ENCODE measurements at regions not wholly inside any gene's neighbourhood (a gene's known extent, or its start where the extent isn't known, plus 50 kb on each side); places are given as distances from the start of the nearest gene placed in this dataset.
"Not testable (repeated sequence)": the region's sequence is repeated elsewhere in the genome, so short reads cannot be mapped to it uniquely, and the experiment has no call there.

- DNase-seq (ENCODE audit: low spot score) = not testable (repeated sequence)
Measured at GRCh38 chr7:41435020-41435419, 267.9 kb downstream of the INHBA start.

DNA sequence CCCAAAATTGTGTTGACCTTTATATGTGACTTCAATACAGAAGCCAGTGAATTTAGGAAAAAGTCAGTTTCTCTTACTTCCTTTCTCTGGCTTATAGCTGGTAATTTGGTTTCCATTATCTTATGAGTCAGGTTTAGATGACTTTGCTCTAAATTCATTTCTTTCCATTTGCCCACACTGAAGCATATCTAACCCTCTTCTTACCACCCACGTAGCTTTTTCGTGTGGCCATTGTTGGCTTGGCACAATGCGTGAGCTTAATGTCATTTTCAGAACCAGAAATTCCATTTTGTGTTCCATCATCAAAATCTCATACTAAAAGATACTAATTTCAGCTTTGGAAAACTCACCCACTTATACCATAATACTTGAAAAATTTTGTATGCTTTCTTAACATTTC lies 271.2 kb downstream of the INHBA start:
- no peak for DNase-seq (ENCODE audit: low spot score)

GRCh38 chr7:41428381-41428780 lies 274.5 kb downstream of the INHBA start:
- DNase-seq (ENCODE audit: low spot score) = no peak

GRCh38 chr7:41425926-41426325 lies 277.0 kb downstream of the INHBA start:
- no peak for DNase-seq (ENCODE audit: low spot score)

DNA sequence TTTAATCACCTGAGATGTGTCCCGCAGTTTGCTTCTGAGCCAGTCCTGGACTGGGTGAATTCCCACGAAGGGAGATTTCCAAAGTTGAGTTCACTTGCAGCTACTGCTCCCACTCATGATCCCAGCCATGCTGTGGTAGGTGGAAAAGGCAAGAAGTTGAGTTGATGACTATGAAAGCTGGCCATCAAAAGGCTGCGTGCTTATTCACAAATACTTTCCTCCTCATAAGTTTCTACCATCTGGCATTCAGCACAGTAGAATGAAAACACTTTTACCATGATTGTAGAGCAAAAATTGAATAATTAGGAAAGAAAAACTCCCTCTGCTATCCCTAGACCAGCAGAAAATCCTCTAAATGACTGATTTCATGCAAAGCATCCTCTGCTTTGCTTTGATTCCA lies 281.8 kb downstream of the INHBA start:
- no peak for DNase-seq (ENCODE audit: low spot score)

DNA sequence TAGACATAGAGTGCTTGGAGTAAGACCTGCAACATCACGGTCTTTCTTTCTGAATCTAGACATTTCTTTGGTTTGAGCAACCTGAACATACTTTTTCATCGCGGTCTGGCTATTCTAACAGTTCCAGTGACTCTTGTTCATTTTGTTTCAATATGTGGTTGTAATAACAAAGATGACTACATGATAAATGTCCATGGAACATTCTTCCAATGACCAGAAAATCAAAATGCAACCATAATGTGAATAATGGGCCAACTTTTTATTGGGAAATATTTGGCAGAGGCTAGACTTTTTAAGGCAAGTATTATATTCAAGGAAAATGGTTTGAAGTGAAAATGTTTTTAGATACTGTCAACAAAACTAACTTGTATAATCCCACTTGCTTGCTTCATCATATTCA lies 282.5 kb downstream of the INHBA start:
- no peak for DNase-seq (ENCODE audit: low spot score)

- DNase-seq (ENCODE audit: low spot score) = no peak
Measured at GRCh38 chr7:41418337-41418736, 284.6 kb downstream of the INHBA start.

DNA sequence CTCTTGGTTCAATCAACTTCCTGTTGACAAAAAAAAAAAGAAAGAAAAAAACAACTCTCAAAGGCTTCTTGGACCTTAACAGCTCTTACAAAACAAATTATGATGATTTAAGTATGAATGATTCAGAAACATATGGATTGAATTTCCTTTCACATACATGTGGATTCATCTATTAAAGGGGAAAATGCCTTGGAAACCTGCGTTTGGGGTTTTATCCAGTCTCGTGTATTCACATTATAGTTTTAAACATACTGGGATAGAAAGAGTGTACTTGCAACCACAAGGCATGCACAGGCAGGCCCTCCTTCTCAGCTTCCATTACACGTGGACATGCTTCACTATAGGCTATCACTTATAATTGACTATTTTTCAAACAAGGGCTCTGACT lies 286.7 kb downstream of the INHBA start:
- no peak for DNase-seq (ENCODE audit: low spot score)

DNA sequence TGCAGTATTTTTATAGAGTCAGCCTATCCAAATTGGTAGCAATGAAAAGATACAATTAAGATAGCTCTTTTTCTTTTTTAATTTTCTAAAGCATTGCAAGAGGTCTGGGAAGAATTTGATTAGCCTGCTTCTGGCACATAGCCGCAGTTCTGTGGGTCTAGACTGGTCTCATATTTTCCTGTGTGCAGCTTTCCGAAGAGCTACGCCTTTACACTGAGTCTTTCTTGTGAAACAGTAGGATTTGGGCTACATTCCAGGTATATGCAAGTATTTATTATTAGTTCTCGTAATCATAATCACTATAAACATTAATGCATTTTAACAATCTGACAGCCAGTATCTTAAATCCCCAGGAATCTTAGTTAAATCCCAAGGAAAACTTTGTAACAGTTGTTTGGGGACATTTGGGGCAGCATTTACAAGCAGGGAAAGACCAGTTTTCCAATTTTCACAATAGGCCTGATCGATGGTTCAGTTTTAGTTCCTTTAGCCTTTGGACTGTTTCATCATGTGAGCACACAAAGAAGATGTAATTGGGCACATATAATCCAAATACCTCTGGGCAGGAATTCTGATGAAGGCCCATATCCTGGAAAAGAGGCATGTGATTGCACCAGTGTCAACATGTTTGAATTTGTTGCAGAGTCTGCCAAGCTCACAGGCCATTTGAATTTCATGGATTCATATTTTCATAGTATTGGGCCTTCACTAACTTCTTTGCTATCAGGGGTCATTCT lies 287.3 kb downstream of the INHBA start:
- no peak for DNase-seq (ENCODE audit: low spot score)

GRCh38 chr7:41415051-41415450 lies 287.8 kb downstream of the INHBA start:
- DNase-seq (ENCODE audit: low spot score) = no peak

DNA sequence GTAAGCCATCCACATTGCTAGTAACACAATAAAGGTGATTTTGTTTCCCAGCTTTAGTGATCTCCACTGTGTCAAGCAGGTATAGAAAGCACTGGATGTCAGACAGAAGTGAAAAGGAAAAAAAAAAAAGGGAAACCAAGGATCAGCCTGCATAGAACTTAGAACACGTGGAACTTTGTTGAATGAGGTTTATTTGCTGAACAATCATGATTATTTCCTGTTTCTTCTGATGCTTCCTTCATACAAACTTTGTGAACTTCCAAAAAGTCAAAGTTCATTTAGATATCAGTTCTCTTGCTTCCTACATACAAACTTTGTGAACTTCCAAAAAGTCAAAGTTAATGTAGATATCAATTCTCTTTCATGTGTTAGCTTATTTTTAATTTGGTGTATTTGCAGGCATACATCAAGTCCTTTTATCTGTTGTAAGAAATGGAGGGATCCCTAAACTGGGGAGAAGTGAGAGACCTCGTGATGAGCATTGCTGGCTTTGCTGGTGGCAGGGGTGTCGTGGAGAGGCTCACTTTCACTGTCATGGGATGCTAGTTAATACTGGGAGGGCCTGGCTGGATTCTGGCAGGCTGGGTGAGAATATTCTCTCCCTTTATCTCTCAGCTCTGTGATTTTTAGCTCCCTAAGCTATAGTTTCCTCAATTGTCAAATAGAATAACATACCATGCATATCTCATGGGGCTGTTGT lies 298.4 kb downstream of the INHBA start:
- DNase-seq (ENCODE audit: low spot score) = no peak

- no peak for DNase-seq (ENCODE audit: low spot score)
Measured at GRCh38 chr7:41403291-41403690, 299.6 kb downstream of the INHBA start.

DNA sequence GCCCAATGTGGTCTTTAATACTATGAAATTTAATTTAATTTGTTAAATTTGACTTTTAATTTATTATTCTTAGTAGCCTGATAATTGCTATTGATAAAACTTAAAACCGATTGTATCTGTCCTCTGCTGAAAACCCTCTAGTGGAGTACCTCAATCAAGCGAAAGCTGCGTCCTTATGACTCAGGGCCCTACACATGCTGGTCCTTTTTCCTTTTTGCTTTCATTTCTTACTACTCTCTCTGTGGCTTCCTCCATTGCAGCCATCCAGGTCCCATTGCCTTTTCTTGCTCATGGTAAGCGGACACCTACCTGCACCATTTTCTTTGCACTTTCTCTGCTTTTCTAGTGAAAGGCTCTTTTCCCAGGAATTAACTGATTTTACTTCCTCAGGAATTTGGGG lies 301.1 kb downstream of the INHBA start:
- DNase-seq (ENCODE audit: low spot score) = no peak

GRCh38 chr7:41399171-41399570 lies 303.7 kb downstream of the INHBA start:
- DNase-seq (ENCODE audit: low spot score) = no peak

- no peak for DNase-seq (ENCODE audit: low spot score)
Measured at GRCh38 chr7:41391818-41392217, 311.1 kb downstream of the INHBA start.

DNA sequence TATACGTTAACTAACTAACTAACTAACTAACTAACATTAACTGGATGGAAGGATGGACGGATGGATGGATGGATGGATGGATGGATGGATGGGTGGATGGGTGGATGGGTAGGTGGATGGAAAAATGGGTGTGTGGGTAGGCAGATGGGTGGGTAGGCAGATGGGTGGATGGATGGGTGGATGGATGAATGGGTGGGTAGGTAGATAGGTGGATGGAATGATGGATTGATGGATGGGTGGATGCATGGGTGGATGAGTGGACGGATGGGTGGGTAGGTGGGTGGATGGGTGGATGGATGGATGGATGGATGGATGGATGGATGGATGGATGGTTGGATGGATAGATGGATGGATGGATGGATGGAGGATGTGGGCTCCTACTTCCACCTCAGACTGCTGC lies 314.0 kb downstream of the INHBA start:
- DNase-seq (ENCODE audit: low spot score) = not testable (repeated sequence)

GRCh38 chr7:41385996-41386395 lies 316.9 kb downstream of the INHBA start:
- DNase-seq (ENCODE audit: low spot score) = no peak

DNA sequence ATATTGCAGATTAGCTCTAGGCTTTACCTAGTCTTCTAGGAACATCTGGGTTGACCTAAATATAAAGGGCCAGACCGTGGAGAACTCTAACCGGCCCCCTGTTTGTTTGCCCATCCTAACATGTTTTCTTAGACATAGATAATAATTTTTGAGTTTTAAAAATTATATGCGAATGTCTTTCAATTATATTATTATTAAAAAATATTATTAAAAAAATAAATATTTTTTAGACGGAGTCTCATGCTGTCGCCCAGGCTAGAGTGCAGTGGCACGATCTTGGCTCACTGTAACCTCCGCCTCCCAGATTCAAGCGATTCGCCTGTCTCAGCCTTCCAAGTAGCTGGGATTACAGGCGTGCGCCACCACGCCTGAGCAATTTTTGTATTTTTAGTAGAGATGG lies 318.5 kb downstream of the INHBA start:
- DNase-seq (ENCODE audit: low spot score) = no peak

DNA sequence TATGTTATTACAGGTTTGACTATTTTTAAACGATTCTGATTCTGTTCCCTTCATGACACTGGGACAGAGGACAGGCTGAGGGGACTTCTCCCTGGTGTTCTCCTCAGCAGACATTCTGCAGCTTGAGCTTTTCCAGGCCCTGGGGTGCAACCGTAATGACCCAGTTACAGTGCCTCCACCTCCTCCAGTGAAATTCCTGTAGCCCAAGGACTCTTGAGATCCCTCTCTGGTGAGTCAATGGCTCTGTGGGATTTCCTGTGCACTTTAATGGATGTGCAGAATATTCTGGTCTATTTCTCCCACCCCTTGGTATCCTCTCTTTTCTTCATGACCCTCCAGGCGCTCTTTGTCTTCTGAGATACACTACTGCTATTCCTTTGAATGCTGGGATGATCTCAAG lies 319.3 kb downstream of the INHBA start:
- no peak for DNase-seq (ENCODE audit: low spot score)

GRCh38 chr7:41378156-41378555 lies 324.7 kb downstream of the INHBA start:
- DNase-seq (ENCODE audit: low spot score) = no peak

GRCh38 chr7:41375582-41375981 lies 327.3 kb downstream of the INHBA start:
- DNase-seq (ENCODE audit: low spot score) = no peak

DNA sequence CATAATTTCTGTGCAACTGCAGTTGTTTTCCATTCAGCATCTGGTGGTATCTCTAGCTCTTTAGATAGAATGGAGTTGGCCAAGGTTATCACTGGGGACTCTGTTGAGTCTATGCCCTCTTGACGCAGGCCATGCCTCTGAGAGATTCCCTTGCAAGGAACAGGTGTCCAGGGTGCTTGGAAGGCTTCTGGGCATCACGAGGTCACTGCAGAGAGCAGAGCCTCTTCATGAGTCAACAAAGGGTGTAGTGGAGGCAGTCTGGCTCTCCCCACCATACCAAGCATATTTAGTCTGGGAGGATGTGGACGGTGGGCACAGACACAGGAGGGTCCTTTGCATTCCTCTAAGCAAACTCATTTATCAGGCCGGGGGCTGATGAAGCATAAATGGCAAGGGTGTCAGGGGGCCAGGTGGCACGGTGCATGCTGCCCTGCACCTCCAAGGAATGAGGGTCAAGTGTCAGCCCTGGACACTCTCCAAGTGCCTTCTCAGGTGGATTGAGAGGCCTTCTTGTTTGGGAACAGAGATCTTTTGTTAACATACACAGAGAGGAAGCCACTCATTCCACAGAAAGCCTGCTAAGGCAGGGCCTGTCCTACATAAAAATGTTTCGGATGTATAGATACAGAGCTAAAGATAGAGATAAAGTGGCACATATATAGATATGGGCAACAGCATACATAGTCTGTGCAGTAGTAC lies 328.6 kb downstream of the INHBA start:
- DNase-seq (ENCODE audit: low spot score) = no peak

Data from mucosa of gallbladder (tissue), 1 donor.